Naive thymus-derived CD4-positive, alpha-beta T cell (primary cell): ENCODE measurements at regions not wholly inside any gene's neighbourhood (a gene's known extent, or its start where the extent isn't known, plus 50 kb on each side); places are given as distances from the start of the nearest gene placed in this dataset.
"Not testable (repeated sequence)": the region's sequence is repeated elsewhere in the genome, so short reads cannot be mapped to it uniquely, and the experiment has no call there.

Source experiments
- ATAC-seq: fragments of 150-1000 bp; cut with Tn5 transposase; 2 replicates; pipeline ENCODE4 v1.10.0; 2021; ENCODE audit warnings: mild to moderate bottlenecking, moderate library complexity
- CTCF ChIA-PET: fragments of 350-600 bp; sonication (Branson Sonifier 250); formaldehyde crosslinking; loops from one replicate; lab custom pipeline; 2021; ENCODE audit warnings: antibody characterized with exemption; lab: Charles Lee
- POLR2A ChIA-PET: fragments of 350-600 bp; sonication (Branson Sonifier 250); formaldehyde crosslinking; loops from one replicate; lab custom pipeline; 2021; ENCODE audit warnings: antibody characterized with exemption, inconsistent platforms; lab: Charles Lee
- DNase-seq, 9 donors: peaks; one replicate each; pipeline versions ENCODE4 v3.0.0 to v3.0.0-alpha.2; 2020 to 2022; ENCODE audit warnings: mixed read lengths in 1 of 9
- H3K27ac ChIP-seq: one replicate; pipeline ENCODE4 v1.7.0; 2013; ENCODE audit warnings: mild to moderate bottlenecking, low read depth, low read length, moderate library complexity
- H3K27me3 ChIP-seq, 2 donors: one replicate each; pipeline ENCODE4 v1.7.0; 2013; ENCODE audit warnings: low read length in 2 of 2, mild to moderate bottlenecking in 2 of 2, moderate library complexity in 2 of 2; ENCODE audit not compliant: control insufficient read depth in 2 of 2, insufficient read depth in 2 of 2
- H3K36me3 ChIP-seq, 3 experiments: 1 replicate in 2 of 3; 2 replicates in 1 of 3; pipeline ENCODE4 v1.7.0; 2013; ENCODE audit warnings: low read length in 3 of 3, mild to moderate bottlenecking in 3 of 3, moderate library complexity in 1 of 3; ENCODE audit not compliant: insufficient read depth in 3 of 3, control insufficient read depth in 2 of 3
- H3K4me1 ChIP-seq, 2 donors: one replicate each; pipeline ENCODE4 v1.7.0; 2013; ENCODE audit warnings: low read length in 2 of 2, mild to moderate bottlenecking in 2 of 2, moderate library complexity in 1 of 2; ENCODE audit not compliant: control insufficient read depth in 2 of 2, insufficient read depth in 2 of 2
- H3K4me3 ChIP-seq: 2 replicates; pipeline ENCODE4 v1.7.0; 2013; ENCODE audit warnings: mild to moderate bottlenecking, low read length
- H3K9me3 ChIP-seq, 3 experiments: 1 replicate in 2 of 3; 2 replicates in 1 of 3; pipeline ENCODE4 v1.7.0; 2013; ENCODE audit warnings: low read length in 3 of 3; ENCODE audit not compliant: control insufficient read depth in 2 of 3
- H3K27ac Mint-ChIP-seq, 9 donors: one replicate each; pipeline ENCODE4 v1.8.0; 2020 to 2022; ENCODE audit warnings: mixed read lengths in 9 of 9, mild to moderate bottlenecking in 8 of 9, moderate library complexity in 5 of 9, inconsistent platforms in 2 of 9
- H3K27me3 Mint-ChIP-seq, 5 donors: one replicate each; pipeline ENCODE4 v1.8.0; 2021 to 2022; ENCODE audit warnings: mixed read lengths in 5 of 5, mild to moderate bottlenecking in 1 of 5
- H3K36me3 Mint-ChIP-seq, 5 donors: one replicate each; pipeline ENCODE4 v1.8.0; 2020 to 2022; ENCODE audit warnings: mixed read lengths in 5 of 5, mild to moderate bottlenecking in 3 of 5, inconsistent platforms in 1 of 5
- H3K4me1 Mint-ChIP-seq, 7 donors: one replicate each; pipeline ENCODE4 v1.8.0; 2020 to 2022; ENCODE audit warnings: mixed read lengths in 7 of 7, mild to moderate bottlenecking in 3 of 7, inconsistent platforms in 1 of 7
- H3K4me3 Mint-ChIP-seq, 10 donors: one replicate each; pipeline ENCODE4 v1.8.0; 2020 to 2022; ENCODE audit warnings: mild to moderate bottlenecking in 10 of 10, mixed read lengths in 10 of 10, moderate library complexity in 6 of 10, inconsistent platforms in 2 of 10
- H3K9me3 Mint-ChIP-seq, 11 donors: one replicate each; pipeline ENCODE4 v1.8.0; 2020 to 2022; ENCODE audit warnings: mixed read lengths in 11 of 11, mild to moderate bottlenecking in 4 of 11, inconsistent platforms in 1 of 11, moderate library complexity in 1 of 11
- intact Hi-C, 2 donors: fragments of 100-400 bp; cut with micrococcal nuclease; formaldehyde crosslinking; loops; one replicate each; pipeline ENCODE4 v1.15.1; 2023

GRCh38 chr18:8992500-8992899 lies 110.0 kb upstream of the NDUFV2 start:
- ATAC-seq, H3K4me1 Mint-ChIP-seq, H3K9me3 ChIP-seq, H3K4me3 Mint-ChIP-seq, H3K9me3 Mint-ChIP-seq, H3K4me1 ChIP-seq, H3K36me3 Mint-ChIP-seq, H3K36me3 ChIP-seq, intact Hi-C loops, H3K27me3 ChIP-seq, H3K27ac Mint-ChIP-seq, H3K4me3 ChIP-seq, DNase-seq, H3K27ac ChIP-seq: not testable (repeated sequence)
- POLR2A ChIA-PET: interaction anchor here (0.6 kb wide), 1 partner anchor 162 kb away, joined by 3 read pairs; no protein-coding TSS in a partner anchor
- CTCF ChIA-PET: interaction anchor here (1.0 to 1.8 kb wide), 2 partner anchors 296 to 337 kb away, joined by 4 to 7 read pairs; no protein-coding TSS in a partner anchor
- H3K27me3 Mint-ChIP-seq: peaks cover 9 to 37% (median 15%) of the 10 kb centered on the region in 5 donors

- intact Hi-C loops: no loop called here
- Histone ChIP-seq H3K4me1 (no peaks in the 10 kb centered on the region), H3K4me3 (no peak overlapping the region), H3K36me3 (no peaks in the 10 kb centered on the region), H3K9me3 (no peaks in the 10 kb centered on the region), H3K27me3 (no peaks in the 10 kb centered on the region), H3K27ac (no peak overlapping the region)
- POLR2A ChIA-PET: no interaction called here
- no peak for DNase-seq
- H3K4me1 Mint-ChIP-seq: no peaks in the 10 kb centered on the region
- no peak overlapping the region for H3K4me3 Mint-ChIP-seq
- peaks cover 16 to 44% (median 18%) of the 10 kb centered on the region in 5 donors for H3K27me3 Mint-ChIP-seq
- H3K36me3 Mint-ChIP-seq: no peaks in the 10 kb centered on the region
- no peak overlapping the region for H3K27ac Mint-ChIP-seq
- CTCF ChIA-PET: no interaction called here
- H3K9me3 Mint-ChIP-seq: peaks cover 0 to 2% (median 0%) of the 10 kb centered on the region in 11 donors
- no peak for ATAC-seq
These were observed 107.9 kb upstream of the NDUFV2 start for GRCh38 chr18:8994603-8995002.

- H3K27me3 ChIP-seq: no peaks in the 10 kb centered on the region
- H3K36me3 ChIP-seq: no peaks in the 10 kb centered on the region
- intact Hi-C loops: no loop called here
- CTCF ChIA-PET: no interaction called here
- no peaks in the 10 kb centered on the region for H3K4me1 ChIP-seq
- ATAC-seq (no peak), DNase-seq (no peak)
- Mint-ChIP-seq H3K9me3 (peaks cover 0 to 2% (median 0%) of the 10 kb centered on the region in 11 donors), H3K36me3 (no peaks in the 10 kb centered on the region), H3K27ac (no peak overlapping the region), H3K27me3 (peaks cover 12 to 41% (median 19%) of the 10 kb centered on the region in 5 donors), H3K4me1 (no peaks in the 10 kb centered on the region), H3K4me3 (no peak overlapping the region)
- no peak overlapping the region for H3K4me3 ChIP-seq
- no peaks in the 10 kb centered on the region for H3K9me3 ChIP-seq
- POLR2A ChIA-PET: no interaction called here
- H3K27ac ChIP-seq: no peak overlapping the region
These were observed 107.4 kb upstream of the NDUFV2 start for GRCh38 chr18:8995096-8995495.

- ChIA-PET POLR2A (no interaction called here), CTCF (no interaction called here)
- no peak overlapping the region for H3K4me3 Mint-ChIP-seq
- Histone ChIP-seq H3K4me3 (no peak overlapping the region), H3K36me3 (no peaks in the 10 kb centered on the region), H3K9me3 (no peaks in the 10 kb centered on the region), H3K27me3 (no peaks in the 10 kb centered on the region), H3K27ac (no peak overlapping the region), H3K4me1 (no peaks in the 10 kb centered on the region)
- H3K4me1 Mint-ChIP-seq: no peaks in the 10 kb centered on the region
- no peak for DNase-seq
- intact Hi-C loops: no loop called here
- no peaks in the 10 kb centered on the region for H3K36me3 Mint-ChIP-seq
- ATAC-seq: no peak
- H3K9me3 Mint-ChIP-seq: peaks cover 0 to 2% (median 0%) of the 10 kb centered on the region in 11 donors
- H3K27ac Mint-ChIP-seq: no peak overlapping the region
- H3K27me3 Mint-ChIP-seq: peaks cover 15 to 39% (median 23%) of the 10 kb centered on the region in 5 donors
These were observed 105.6 kb upstream of the NDUFV2 start for GRCh38 chr18:8996771-8997432.

- H3K4me3 ChIP-seq: no peak overlapping the region
- peaks cover 15 to 42% (median 23%) of the 10 kb centered on the region in 5 donors for H3K27me3 Mint-ChIP-seq
- no peaks in the 10 kb centered on the region for H3K36me3 Mint-ChIP-seq
- H3K4me3 Mint-ChIP-seq: no peak overlapping the region
- DNase-seq (no peak), ATAC-seq (no peak)
- intact Hi-C loops: no loop called here
- H3K27ac ChIP-seq: no peak overlapping the region
- no peaks in the 10 kb centered on the region for H3K27me3 ChIP-seq
- no peaks in the 10 kb centered on the region for H3K4me1 Mint-ChIP-seq
- H3K4me1 ChIP-seq: no peaks in the 10 kb centered on the region
- peaks cover 0 to 7% (median 0%) of the 10 kb centered on the region in 11 donors for H3K9me3 Mint-ChIP-seq
- ChIA-PET CTCF (interaction anchor here (0.7 kb wide), 1 partner anchor 9 kb away, joined by 3 read pairs; no protein-coding TSS in a partner anchor), POLR2A (no interaction called here)
- no peaks in the 10 kb centered on the region for H3K36me3 ChIP-seq
- H3K9me3 ChIP-seq: no peaks in the 10 kb centered on the region
- H3K27ac Mint-ChIP-seq: no peak overlapping the region
These were observed 104.9 kb upstream of the NDUFV2 start for GRCh38 chr18:8997634-8998033.

- Mint-ChIP-seq H3K9me3 (peaks cover 0 to 17% (median 3%) of the 10 kb centered on the region in 11 donors), H3K27me3 (peaks cover 17 to 41% (median 23%) of the 10 kb centered on the region in 5 donors), H3K4me3 (no peak overlapping the region), H3K4me1 (no peaks in the 10 kb centered on the region), H3K27ac (no peak overlapping the region), H3K36me3 (peaks cover 0 to 6% (median 0%) of the 10 kb centered on the region in 5 donors)
- H3K27ac ChIP-seq: no peak overlapping the region
- no peaks in the 10 kb centered on the region for H3K9me3 ChIP-seq
- no peaks in the 10 kb centered on the region for H3K4me1 ChIP-seq
- DNase-seq (no peak), ATAC-seq (no peak)
- no peaks in the 10 kb centered on the region for H3K36me3 ChIP-seq
- CTCF ChIA-PET: no interaction called here
- no peaks in the 10 kb centered on the region for H3K27me3 ChIP-seq
- intact Hi-C loops: no loop called here
- H3K4me3 ChIP-seq: no peak overlapping the region
- POLR2A ChIA-PET: no interaction called here
These were observed 103.8 kb upstream of the NDUFV2 start for GRCh38 chr18:8998481-8999217.
